ENCODE measurements at regions not wholly inside any gene's neighbourhood (a gene's known extent, or its start where the extent isn't known, plus 50 kb on each side); places are given as distances from the start of the nearest gene placed in this dataset.

DNA sequence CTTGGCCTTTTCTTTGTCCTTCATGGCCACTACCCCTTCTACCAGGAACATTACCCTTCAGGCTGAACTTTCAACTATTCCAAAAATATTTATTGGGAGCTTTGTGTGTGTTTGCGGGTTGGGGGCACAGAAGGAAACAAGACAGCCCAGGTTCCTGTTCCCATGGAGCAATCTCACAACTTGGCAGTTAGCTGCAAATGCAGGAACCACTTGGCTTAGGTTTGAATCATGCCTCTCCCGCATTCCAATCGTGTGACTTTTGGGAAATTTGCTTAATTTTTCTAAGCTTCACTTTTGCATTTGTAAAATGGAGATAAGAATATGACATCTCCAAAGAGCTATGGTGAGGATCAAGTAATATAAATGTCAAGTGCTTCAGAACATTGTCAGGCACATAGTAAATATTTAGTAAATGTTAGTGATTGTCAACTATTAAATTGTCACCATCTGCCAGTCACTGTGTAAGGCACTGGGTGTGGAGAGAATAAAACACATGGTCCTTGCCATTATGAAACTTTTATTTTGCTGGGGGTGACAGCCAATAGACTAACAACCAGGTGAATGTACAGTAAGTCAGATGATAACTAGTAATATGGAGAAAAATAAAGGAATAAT lies 277.1 kb downstream of the SNX13 start:
- Histone ChIP-seq H3K27ac (no peak overlapping the region), H3K27me3 (no peaks in the 10 kb centered on the region), H3K4me1 (no peaks in the 10 kb centered on the region), H3K4me3 (no peak overlapping the region), H3K36me3 (no peaks in the 10 kb centered on the region), H3K9me3 (no peaks in the 10 kb centered on the region)
- TF ChIP-seq POLR2A (IDR thresholded peaks at IDR 0.05): no peak
- TF ChIP-seq, protein P1, sequence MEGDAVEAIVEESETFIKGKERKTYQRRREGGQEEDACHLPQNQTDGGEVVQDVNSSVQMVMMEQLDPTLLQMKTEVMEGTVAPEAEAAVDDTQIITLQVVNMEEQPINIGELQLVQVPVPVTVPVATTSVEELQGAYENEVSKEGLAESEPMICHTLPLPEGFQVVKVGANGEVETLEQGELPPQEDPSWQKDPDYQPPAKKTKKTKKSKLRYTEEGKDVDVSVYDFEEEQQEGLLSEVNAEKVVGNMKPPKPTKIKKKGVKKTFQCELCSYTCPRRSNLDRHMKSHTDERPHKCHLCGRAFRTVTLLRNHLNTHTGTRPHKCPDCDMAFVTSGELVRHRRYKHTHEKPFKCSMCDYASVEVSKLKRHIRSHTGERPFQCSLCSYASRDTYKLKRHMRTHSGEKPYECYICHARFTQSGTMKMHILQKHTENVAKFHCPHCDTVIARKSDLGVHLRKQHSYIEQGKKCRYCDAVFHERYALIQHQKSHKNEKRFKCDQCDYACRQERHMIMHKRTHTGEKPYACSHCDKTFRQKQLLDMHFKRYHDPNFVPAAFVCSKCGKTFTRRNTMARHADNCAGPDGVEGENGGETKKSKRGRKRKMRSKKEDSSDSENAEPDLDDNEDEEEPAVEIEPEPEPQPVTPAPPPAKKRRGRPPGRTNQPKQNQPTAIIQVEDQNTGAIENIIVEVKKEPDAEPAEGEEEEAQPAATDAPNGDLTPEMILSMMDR (IDR thresholded peaks at IDR 0.05 in 4 of 5, conservative IDR thresholded peaks at IDR 0.05 in 1 of 5): no peak
- DNase-seq (no peak), ATAC-seq (no peak)
- in situ Hi-C loops (cut with MboI; ENCODE audit: low sequenced_read_pairs in 4 of 4) (no loop called here), intact Hi-C loops (cut with DNase I; ENCODE audit: low total_unique reads) (no loop called here)

DNA sequence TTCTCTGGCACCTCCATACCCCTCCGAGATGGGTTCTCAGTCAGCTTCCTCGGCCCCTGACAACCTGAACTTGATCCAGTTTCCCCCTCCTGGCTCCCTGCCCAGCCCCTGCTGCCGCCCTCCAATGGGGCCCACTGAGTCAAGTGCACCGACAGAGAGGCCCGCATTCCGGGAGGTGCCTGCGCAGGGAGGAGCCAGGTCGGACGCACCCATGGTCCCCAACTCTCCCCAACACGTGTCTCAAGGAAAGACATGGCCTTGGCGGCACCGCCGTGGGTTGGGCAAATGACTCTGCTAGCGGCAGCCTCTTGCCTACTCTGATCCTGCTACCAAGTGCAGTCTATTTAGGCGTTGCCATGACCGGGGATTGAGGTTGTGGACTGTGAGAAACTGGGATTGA lies 275.3 kb downstream of the SNX13 start:
- no peaks in the 10 kb centered on the region for H3K27me3 ChIP-seq
- H3K4me1 ChIP-seq: no peaks in the 10 kb centered on the region
- H3K36me3 ChIP-seq: no peaks in the 10 kb centered on the region
- no peak for DNase-seq
- H3K9me3 ChIP-seq: no peaks in the 10 kb centered on the region
- TF ChIP-seq POLR2A (IDR thresholded peaks at IDR 0.05): no peak
- TF ChIP-seq, protein P1 (IDR thresholded peaks at IDR 0.05 in 4 of 5, conservative IDR thresholded peaks at IDR 0.05 in 1 of 5): no peak
- no peak overlapping the region for H3K27ac ChIP-seq
- in situ Hi-C loops (cut with MboI; ENCODE audit: low sequenced_read_pairs in 4 of 4): no loop called here
- ATAC-seq: no peak
- intact Hi-C loops (cut with DNase I; ENCODE audit: low total_unique reads): no loop called here
- no peak overlapping the region for H3K4me3 ChIP-seq

DNA sequence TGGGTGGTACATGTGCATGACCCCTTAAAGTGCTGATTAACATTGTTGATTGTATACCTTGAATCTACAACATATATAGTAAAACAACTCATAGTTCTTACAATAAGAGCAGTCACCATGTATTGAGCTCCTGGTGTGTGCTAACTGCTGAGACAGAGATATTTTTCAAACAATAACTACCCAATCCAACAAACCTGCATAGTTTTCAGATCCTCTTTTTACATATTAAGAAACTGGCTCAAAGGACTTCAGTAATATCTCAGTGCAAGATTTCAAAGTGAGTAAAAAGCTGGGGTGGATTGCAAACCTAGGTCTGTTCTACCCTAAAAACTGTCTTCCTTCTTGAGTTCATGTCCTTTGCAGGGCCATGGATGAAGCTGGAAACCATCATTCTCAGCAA lies 272.2 kb downstream of the SNX13 start:
- no peaks in the 10 kb centered on the region for H3K4me1 ChIP-seq
- H3K27me3 ChIP-seq: no peaks in the 10 kb centered on the region
- no peaks in the 10 kb centered on the region for H3K36me3 ChIP-seq
- intact Hi-C loops (cut with DNase I; ENCODE audit: low total_unique reads) (no loop called here), in situ Hi-C loops (cut with MboI; ENCODE audit: low sequenced_read_pairs in 4 of 4) (no loop called here)
- TF ChIP-seq, protein P1 (IDR thresholded peaks at IDR 0.05 in 4 of 5, conservative IDR thresholded peaks at IDR 0.05 in 1 of 5): no peak
- no peak for TF ChIP-seq POLR2A (IDR thresholded peaks at IDR 0.05)
- H3K9me3 ChIP-seq: no peaks in the 10 kb centered on the region
- no peak overlapping the region for H3K27ac ChIP-seq
- no peak for DNase-seq
- H3K4me3 ChIP-seq: no peak overlapping the region
- no peak for ATAC-seq

DNA sequence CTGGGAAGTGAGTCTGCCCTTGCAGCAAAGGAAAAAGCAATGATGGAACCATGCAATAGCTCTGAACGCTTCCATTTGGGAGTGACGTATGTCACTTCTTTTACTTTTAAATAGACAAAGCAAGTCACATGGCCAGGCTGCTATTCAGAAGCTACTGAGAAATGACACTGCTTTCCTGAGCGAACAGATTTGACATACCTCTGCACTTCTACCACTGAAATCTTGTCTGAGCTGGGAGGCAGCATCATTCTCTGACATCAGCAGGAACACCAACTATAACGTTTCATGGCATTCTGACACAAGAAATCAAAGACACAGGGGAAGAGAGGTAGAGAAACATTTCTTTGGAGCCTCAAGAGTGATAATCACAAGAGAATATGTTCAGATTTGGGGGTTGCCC lies 271.1 kb downstream of the SNX13 start:
- DNase-seq (no peak), ATAC-seq (no peak)
- Histone ChIP-seq H3K4me3 (no peak overlapping the region), H3K27ac (no peak overlapping the region), H3K36me3 (no peaks in the 10 kb centered on the region), H3K27me3 (no peaks in the 10 kb centered on the region), H3K4me1 (no peaks in the 10 kb centered on the region), H3K9me3 (no peaks in the 10 kb centered on the region)
- in situ Hi-C loops (cut with MboI; ENCODE audit: low sequenced_read_pairs in 4 of 4): no loop called here
- intact Hi-C loops (cut with DNase I; ENCODE audit: low total_unique reads): no loop called here
- TF ChIP-seq, protein P1 (IDR thresholded peaks at IDR 0.05 in 4 of 5, conservative IDR thresholded peaks at IDR 0.05 in 1 of 5): no peak
- TF ChIP-seq POLR2A (IDR thresholded peaks at IDR 0.05): no peak

DNA sequence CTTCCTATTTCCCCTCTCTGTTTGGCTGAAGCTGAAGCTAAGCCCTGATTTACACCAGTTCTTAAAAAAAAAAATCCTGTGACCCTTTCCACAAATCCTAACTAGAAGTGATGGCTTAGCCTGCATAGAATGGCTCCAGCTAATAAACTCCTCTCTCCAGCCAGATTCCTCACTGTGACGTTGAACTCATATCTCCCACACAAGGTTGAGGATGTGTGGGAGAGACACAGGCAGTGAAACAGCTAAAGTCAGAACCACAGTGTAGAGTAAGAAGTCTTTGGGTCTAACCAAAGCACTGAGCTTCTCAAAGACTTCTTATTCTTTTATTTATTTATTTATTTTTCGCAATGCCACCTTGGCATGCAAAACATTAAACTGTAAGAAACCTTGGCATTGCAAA lies 268.3 kb downstream of the SNX13 start:
- Histone ChIP-seq H3K36me3 (no peaks in the 10 kb centered on the region), H3K27ac (no peak overlapping the region), H3K4me3 (no peak overlapping the region), H3K9me3 (no peaks in the 10 kb centered on the region), H3K27me3 (no peaks in the 10 kb centered on the region), H3K4me1 (no peaks in the 10 kb centered on the region)
- ATAC-seq (no peak), DNase-seq (no peak)
- in situ Hi-C loops (cut with MboI; ENCODE audit: low sequenced_read_pairs in 4 of 4): no loop called here
- intact Hi-C loops (cut with DNase I; ENCODE audit: low total_unique reads): no loop called here
- TF ChIP-seq, protein P1 (IDR thresholded peaks at IDR 0.05 in 4 of 5, conservative IDR thresholded peaks at IDR 0.05 in 1 of 5): no peak
- TF ChIP-seq POLR2A (IDR thresholded peaks at IDR 0.05): no peak
